ENCODE measurements at regions not wholly inside any gene's neighbourhood (a gene's known extent, or its start where the extent isn't known, plus 50 kb on each side); places are given as distances from the start of the nearest gene placed in this dataset.

DNA sequence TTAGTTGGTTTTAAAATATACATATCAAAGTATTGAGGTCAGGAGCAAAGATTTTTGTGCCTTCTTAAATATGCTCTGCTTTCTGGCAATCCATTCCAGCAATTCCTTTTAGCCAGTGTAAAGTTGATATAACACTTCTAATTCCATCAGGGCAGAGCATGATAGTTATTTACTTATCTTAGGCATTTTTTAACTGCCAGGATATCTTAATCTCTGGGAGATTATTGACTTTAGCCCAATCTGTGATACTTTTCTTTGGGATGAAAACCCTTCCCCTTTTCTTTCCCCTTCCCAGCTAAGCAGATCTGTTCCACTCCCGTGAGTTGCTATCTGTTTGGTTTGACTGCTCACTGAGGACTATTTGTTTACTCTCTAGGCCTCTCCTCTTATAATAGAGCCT, 168.7 kb upstream of the RSPO3 start:
- Mint-ChIP-seq H3K4me3 (no peak overlapping the region), H3K9me3 (no peaks in the 10 kb centered on the region), H3K27ac (no peak overlapping the region), H3K4me1 (peaks cover 15% of the 10 kb centered on the region), H3K27me3 (ENCODE audit: insufficient read depth, low read depth) (no peaks in the 10 kb centered on the region), H3K36me3 (no peaks in the 10 kb centered on the region)
- Histone ChIP-seq H4K20me1 (ENCODE audit: low read depth) (no peaks in the 10 kb centered on the region), H3K36me3 (no peaks in the 10 kb centered on the region), H3K4me3 (no peak overlapping the region), H3K79me2 (ENCODE audit: low read depth) (no peaks in the 10 kb centered on the region), H3K4me2 (no peak overlapping the region), H3K9me3 (ENCODE audit: low read depth) (no peaks in the 10 kb centered on the region), H2AFZ (replicated peaks) (no peak overlapping the region), H3F3A (ENCODE audit: low read depth) (no peaks in the 10 kb centered on the region), H3K4me1 (peaks cover 4% of the 10 kb centered on the region), H3K27me3 (no peaks in the 10 kb centered on the region), H3K9ac (no peak overlapping the region), H3K27ac (no peak overlapping the region)
- DNase-seq (ENCODE audit: low spot score) = peak; percentile 31
- TF ChIP-seq, protein P1, sequence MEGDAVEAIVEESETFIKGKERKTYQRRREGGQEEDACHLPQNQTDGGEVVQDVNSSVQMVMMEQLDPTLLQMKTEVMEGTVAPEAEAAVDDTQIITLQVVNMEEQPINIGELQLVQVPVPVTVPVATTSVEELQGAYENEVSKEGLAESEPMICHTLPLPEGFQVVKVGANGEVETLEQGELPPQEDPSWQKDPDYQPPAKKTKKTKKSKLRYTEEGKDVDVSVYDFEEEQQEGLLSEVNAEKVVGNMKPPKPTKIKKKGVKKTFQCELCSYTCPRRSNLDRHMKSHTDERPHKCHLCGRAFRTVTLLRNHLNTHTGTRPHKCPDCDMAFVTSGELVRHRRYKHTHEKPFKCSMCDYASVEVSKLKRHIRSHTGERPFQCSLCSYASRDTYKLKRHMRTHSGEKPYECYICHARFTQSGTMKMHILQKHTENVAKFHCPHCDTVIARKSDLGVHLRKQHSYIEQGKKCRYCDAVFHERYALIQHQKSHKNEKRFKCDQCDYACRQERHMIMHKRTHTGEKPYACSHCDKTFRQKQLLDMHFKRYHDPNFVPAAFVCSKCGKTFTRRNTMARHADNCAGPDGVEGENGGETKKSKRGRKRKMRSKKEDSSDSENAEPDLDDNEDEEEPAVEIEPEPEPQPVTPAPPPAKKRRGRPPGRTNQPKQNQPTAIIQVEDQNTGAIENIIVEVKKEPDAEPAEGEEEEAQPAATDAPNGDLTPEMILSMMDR (IDR thresholded peaks at IDR 0.05) = no peak
- TF ChIP-seq EZH2 (IDR thresholded peaks at IDR 0.05) = no peak
- no peak for TF ChIP-seq EZH2phosphoT487 (IDR thresholded peaks at IDR 0.05)

DNA sequence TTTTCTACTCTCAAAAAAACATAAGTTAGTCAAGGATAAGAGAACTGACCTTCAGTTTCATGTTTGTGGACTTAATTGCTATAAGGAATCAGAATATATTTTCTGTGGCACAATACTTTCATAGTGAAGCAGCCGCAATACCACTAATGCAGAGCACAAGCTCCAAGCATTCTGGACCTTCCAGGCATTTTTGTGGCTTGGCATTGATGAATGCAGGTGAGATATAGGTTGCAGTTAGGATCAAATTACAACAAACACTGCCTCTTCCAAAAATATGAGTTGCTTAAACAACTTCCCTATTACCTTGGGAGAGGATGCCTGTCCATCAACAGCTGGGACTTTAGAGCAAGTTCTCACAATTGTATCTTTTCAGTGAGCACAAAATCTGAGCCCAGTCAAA, 162.8 kb upstream of the RSPO3 start:
- Histone ChIP-seq H4K20me1 (ENCODE audit: low read depth) (no peaks in the 10 kb centered on the region), H3K9me3 (ENCODE audit: low read depth) (no peaks in the 10 kb centered on the region), H3F3A (ENCODE audit: low read depth) (no peaks in the 10 kb centered on the region), H3K79me2 (ENCODE audit: low read depth) (no peaks in the 10 kb centered on the region), H3K4me2 (no peak overlapping the region), H3K9ac (no peak overlapping the region), H3K27me3 (no peaks in the 10 kb centered on the region), H3K36me3 (no peaks in the 10 kb centered on the region), H3K4me1 (no peaks in the 10 kb centered on the region), H2AFZ (replicated peaks) (no peak overlapping the region), H3K27ac (no peak overlapping the region), H3K4me3 (no peak overlapping the region)
- H3K4me1 Mint-ChIP-seq = no peaks in the 10 kb centered on the region
- H3K27ac Mint-ChIP-seq = no peak overlapping the region
- peaks cover 3% of the 10 kb centered on the region for H3K27me3 Mint-ChIP-seq (ENCODE audit: insufficient read depth, low read depth)
- DNase-seq (ENCODE audit: low spot score) = no peak
- H3K36me3 Mint-ChIP-seq = no peaks in the 10 kb centered on the region
- no peak for TF ChIP-seq EZH2phosphoT487 (IDR thresholded peaks at IDR 0.05)
- TF ChIP-seq EZH2 (IDR thresholded peaks at IDR 0.05) = no peak
- TF ChIP-seq, protein P1 (IDR thresholded peaks at IDR 0.05) = no peak
- H3K4me3 Mint-ChIP-seq = no peak overlapping the region
- no peaks in the 10 kb centered on the region for H3K9me3 Mint-ChIP-seq

DNA sequence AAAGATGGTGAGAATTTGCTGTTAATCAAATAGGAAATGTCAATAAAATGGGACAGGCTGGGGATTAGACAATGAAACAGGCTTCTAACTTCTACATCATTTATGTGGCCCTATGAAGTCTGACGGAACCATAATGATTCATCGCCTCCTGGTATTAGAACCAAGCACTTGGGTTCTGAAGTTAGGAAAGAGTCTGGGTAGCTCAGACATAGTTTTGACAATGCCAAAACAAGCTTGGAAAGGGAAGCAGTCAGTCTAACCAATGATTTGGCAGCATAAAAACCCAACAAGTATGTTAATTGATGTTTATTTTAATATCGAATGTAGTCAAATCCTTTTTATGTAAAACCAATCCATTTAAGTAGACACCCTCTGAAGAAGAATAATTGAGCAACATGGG, 160.8 kb upstream of the RSPO3 start:
- no peak for TF ChIP-seq EZH2phosphoT487 (IDR thresholded peaks at IDR 0.05)
- TF ChIP-seq, protein P1 (IDR thresholded peaks at IDR 0.05) = no peak
- TF ChIP-seq EZH2 (IDR thresholded peaks at IDR 0.05) = no peak
- Histone ChIP-seq H3K36me3 (no peaks in the 10 kb centered on the region), H3K9me3 (ENCODE audit: low read depth) (no peaks in the 10 kb centered on the region), H3K4me2 (no peak overlapping the region), H2AFZ (replicated peaks) (peak overlapping the region; percentile 22), H3K4me3 (no peak overlapping the region), H3K4me1 (no peaks in the 10 kb centered on the region), H3K27me3 (no peaks in the 10 kb centered on the region), H4K20me1 (ENCODE audit: low read depth) (no peaks in the 10 kb centered on the region), H3F3A (ENCODE audit: low read depth) (no peaks in the 10 kb centered on the region), H3K27ac (no peak overlapping the region), H3K79me2 (ENCODE audit: low read depth) (no peaks in the 10 kb centered on the region), H3K9ac (no peak overlapping the region)
- no peaks in the 10 kb centered on the region for H3K9me3 Mint-ChIP-seq
- H3K27ac Mint-ChIP-seq = no peak overlapping the region
- DNase-seq (ENCODE audit: low spot score) = no peak
- H3K4me1 Mint-ChIP-seq = no peaks in the 10 kb centered on the region
- H3K27me3 Mint-ChIP-seq (ENCODE audit: insufficient read depth, low read depth) = peaks cover 3% of the 10 kb centered on the region
- no peaks in the 10 kb centered on the region for H3K36me3 Mint-ChIP-seq
- H3K4me3 Mint-ChIP-seq = no peak overlapping the region

Measured in neural progenitor cell (in vitro differentiated cells).